ENCODE measurements at regions not wholly inside any gene's neighbourhood (a gene's known extent, or its start where the extent isn't known, plus 50 kb on each side); places are given as distances from the start of the nearest gene placed in this dataset.

- no peak for DNase-seq
- Histone ChIP-seq H3K27ac (no peak overlapping the region), H3K4me1 (no peaks in the 10 kb centered on the region), H3K27me3 (no peaks in the 10 kb centered on the region), H3K36me3 (no peaks in the 10 kb centered on the region), H3K9me3 (no peaks in the 10 kb centered on the region), H3K4me3 (no peak overlapping the region)
- 85 to 88% methylated on average over 11 of the region's 11 CpGs for WGBS, 2 donors
- intact Hi-C loops (cut with DNase I): no loop called here
- TF ChIP-seq EP300 (IDR thresholded peaks at IDR 0.05) (no peak), CTCF (IDR thresholded peaks at IDR 0.05) (no peak), POLR2A (IDR thresholded peaks at IDR 0.05) (no peak)
Measured at GRCh38 chr14:54314365-54315104, 82.3 kb upstream of the CDKN3 start.

- no peak overlapping the region for H3K4me3 ChIP-seq
- H3K27ac ChIP-seq: no peak overlapping the region
- intact Hi-C loops (cut with DNase I): no loop called here
- no peak for TF ChIP-seq POLR2A (IDR thresholded peaks at IDR 0.05)
- no peak for TF ChIP-seq EP300 (IDR thresholded peaks at IDR 0.05)
- TF ChIP-seq CTCF (IDR thresholded peaks at IDR 0.05): no peak
- no peak for TF ChIP-seq POLR2AphosphoS5 (IDR thresholded peaks at IDR 0.05)
- no peaks in the 10 kb centered on the region for H3K4me1 ChIP-seq
- no peaks in the 10 kb centered on the region for H3K27me3 ChIP-seq
- no peak for DNase-seq
- H3K9me3 ChIP-seq: no peaks in the 10 kb centered on the region
- no peaks in the 10 kb centered on the region for H3K36me3 ChIP-seq
- WGBS, 2 donors: 96 to 97% methylated on average over 10 of the region's 10 CpGs
Measured at GRCh38 chr14:54316652-54317051, 80.2 kb upstream of the CDKN3 start.

DNA sequence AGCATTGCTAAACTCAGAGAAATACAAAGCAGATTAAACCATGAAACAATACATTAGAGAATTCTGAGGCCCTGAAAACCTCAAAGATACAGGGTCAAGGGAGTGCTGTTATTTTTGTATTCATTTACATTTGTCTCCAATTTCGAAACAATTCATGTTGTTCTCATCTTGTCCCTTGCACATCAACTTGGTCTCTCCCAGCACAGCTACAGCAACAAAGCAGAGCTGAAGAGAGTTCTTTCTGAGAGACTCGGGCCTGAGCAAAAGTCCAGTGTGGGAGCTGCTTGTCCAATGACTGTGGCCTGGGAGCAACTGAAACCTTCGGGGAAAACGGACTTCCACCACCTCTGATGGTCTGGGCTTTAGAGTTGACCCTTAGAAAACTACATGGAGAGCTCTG is 79.4 kb upstream of the CDKN3 start:
- Histone ChIP-seq H3K4me3 (no peak overlapping the region), H3K4me1 (no peaks in the 10 kb centered on the region), H3K36me3 (no peaks in the 10 kb centered on the region), H3K27me3 (no peaks in the 10 kb centered on the region), H3K9me3 (no peaks in the 10 kb centered on the region), H3K27ac (no peak overlapping the region)
- TF ChIP-seq CTCF (IDR thresholded peaks at IDR 0.05) (no peak), POLR2AphosphoS5 (IDR thresholded peaks at IDR 0.05) (no peak), POLR2A (IDR thresholded peaks at IDR 0.05) (no peak), EP300 (IDR thresholded peaks at IDR 0.05) (no peak)
- intact Hi-C loops (cut with DNase I): no loop called here
- 81 to 86% methylated on average over 4 of the region's 4 CpGs for WGBS, 2 donors
- DNase-seq: no peak

DNA sequence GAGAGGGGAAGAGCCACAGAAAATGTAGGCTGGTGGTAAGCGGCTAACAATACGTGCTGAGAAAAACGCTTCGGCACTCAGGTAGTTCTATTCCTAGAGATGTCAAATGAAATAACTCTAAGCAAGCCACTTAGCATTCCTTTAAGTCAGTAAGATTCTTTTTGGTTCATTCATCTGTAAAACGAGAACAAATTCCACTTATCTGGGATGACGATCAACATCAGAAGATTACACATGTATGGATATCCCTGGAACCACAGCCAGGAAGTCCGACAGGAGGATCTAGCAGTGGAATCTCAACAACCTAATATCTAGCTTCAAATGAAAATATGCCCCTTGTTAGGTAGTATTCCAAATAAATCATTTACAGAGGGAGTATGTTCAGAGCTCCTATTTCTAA is 74.6 kb upstream of the CDKN3 start:
- Histone ChIP-seq H3K27ac (no peak overlapping the region), H3K27me3 (no peaks in the 10 kb centered on the region), H3K9me3 (no peaks in the 10 kb centered on the region), H3K4me1 (no peaks in the 10 kb centered on the region), H3K36me3 (no peaks in the 10 kb centered on the region), H3K4me3 (no peak overlapping the region)
- intact Hi-C loops (cut with DNase I): no loop called here
- TF ChIP-seq POLR2AphosphoS5 (IDR thresholded peaks at IDR 0.05) (no peak), POLR2A (IDR thresholded peaks at IDR 0.05) (no peak)
- WGBS, 2 donors: 88 to 90% methylated on average over 7 of the region's 7 CpGs
- DNase-seq: no peak

DNA sequence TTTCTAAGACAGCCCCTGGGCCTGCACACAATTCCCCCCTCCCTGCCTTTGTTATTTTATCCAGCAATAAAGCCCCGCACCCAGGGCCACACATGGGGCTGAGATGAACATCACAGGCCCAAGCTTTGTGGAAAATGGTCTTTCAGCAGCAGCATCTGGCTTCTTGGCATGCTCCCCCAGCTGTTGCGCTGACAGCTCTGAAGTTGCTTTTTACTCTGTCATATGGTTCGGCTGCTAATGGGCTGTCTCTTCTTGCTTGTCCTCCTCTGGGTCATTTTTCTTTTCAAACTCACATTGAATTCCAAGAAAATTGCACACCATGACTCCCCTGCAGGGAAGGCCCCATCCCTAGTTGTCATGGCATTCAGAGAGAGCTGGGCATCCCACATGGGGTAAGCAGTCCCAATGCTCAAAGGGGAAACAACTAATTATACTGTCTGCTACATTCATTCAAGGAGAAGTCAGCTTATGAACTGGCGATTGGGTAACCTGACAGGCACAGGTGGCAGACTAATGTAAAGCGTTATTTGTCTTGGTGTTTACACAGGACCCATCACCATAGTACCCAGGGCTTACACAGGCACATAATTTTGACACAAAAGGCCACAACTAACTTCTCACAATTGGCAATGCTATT is 74.0 kb upstream of the CDKN3 start:
- Histone ChIP-seq H3K36me3 (no peaks in the 10 kb centered on the region), H3K27ac (no peak overlapping the region), H3K4me3 (no peak overlapping the region), H3K9me3 (no peaks in the 10 kb centered on the region), H3K4me1 (no peaks in the 10 kb centered on the region), H3K27me3 (no peaks in the 10 kb centered on the region)
- no peak for TF ChIP-seq POLR2AphosphoS5 (IDR thresholded peaks at IDR 0.05)
- no peak for TF ChIP-seq POLR2A (IDR thresholded peaks at IDR 0.05)
- no peak for DNase-seq
- 83 to 86% methylated on average over 5 of the region's 5 CpGs for WGBS, 2 donors
- intact Hi-C loops (cut with DNase I): no loop called here
